GM20431 (cell line): ENCODE measurements at regions not wholly inside any gene's neighbourhood (a gene's known extent, or its start where the extent isn't known, plus 50 kb on each side); places are given as distances from the start of the nearest gene placed in this dataset.
"Not testable (repeated sequence)": the region's sequence is repeated elsewhere in the genome, so short reads cannot be mapped to it uniquely, and the experiment has no call there.

Experiments
- in situ Hi-C: fragments of 300-500 bp; cut with MseI, MboI; formaldehyde crosslinking; loops from one replicate; pipeline ENCODE4 v1.15.0; 2020; ENCODE audit warnings: low sequenced_read_pairs; ENCODE audit not compliant: unreplicated experiment

DNA sequence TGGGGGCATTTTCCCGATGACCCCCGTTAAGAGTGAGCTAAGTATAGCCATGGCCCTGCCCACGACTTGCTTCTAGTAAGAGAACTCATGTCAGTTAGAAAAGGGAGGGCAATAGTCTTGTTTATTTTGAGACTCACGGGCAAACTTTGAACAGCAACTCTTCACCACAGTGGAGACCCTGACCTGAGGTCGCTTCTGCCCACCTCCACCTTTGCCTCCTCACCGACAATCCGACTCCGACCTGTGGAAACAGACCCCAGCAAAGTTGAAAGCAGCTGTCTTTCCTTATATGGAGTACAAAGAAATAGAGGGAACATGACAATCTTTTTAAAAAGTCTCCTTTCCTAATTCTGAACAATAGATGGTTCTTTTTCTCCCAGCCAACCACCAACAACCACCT lies 155.0 kb upstream of the GCFC2 start:
- in situ Hi-C loops: no loop called here

GRCh38 chr2:75865083-75865482 lies 154.4 kb upstream of the GCFC2 start:
- in situ Hi-C loops: no loop called here

GRCh38 chr2:75862547-75862946 lies 151.8 kb upstream of the GCFC2 start:
- in situ Hi-C loops: no loop called here

DNA sequence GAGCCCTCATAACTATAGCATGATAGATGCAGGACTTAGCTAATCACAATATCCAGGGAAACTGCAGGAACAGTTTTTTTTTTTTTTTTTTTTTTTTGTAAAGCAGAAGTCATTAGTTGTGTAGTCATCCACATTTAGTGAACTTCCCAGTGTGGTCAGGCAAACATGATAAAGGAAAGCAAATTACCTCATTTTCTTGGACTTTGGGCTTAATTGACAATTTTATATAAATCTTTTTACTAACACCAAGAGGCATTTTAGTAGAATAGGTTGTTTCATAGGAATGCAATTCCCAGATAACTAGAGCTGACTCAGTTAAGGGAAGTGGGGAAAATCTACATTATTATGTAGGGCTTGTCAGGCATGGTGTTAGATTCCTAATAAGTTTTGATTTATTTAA lies 142.7 kb upstream of the GCFC2 start:
- in situ Hi-C loops: no loop called here

DNA sequence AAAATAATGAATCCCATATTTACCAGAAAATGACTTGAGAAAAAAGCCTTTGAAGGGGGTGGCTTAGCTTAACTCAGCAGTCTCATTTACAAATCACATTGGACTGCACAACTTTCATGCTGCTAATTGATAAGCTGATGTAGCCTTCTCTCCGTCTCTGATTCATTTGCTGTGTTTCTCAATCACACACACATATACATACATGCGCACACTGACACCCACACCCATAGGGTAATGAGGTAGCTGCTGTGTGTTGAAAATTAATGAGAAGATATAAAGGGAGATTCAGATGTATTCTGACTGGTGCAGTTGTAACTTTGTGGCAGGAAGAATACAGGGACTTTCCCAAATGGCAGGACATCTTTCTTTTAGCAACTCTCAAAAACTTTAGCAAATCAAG lies 141.9 kb upstream of the GCFC2 start:
- in situ Hi-C loops: no loop called here

DNA sequence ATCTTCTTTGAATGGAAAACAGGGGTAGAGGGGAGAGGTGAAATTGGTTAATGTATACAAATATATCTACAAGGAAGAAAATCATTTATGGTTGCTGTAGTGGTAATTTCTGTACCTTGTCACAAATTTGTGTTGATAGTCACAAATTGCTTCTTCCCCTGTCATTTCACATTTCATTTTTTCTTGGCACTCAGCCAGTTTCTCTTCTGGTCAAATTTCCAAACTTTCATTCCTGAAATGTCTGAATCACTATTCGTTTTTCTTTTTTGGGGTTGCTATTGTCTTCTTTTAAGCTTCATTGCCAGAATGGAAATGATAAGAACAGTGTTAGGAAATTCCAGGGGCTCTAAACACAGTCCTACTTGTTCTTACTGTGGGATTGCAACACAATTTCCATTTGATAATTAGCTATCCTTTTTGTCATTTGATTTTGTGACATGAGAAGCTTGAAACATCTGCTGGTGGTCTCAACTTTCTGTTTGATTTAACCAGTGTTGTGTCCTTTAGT lies 136.0 kb upstream of the GCFC2 start:
- in situ Hi-C loops: no loop called here

GRCh38 chr2:75844651-75845050 lies 133.9 kb upstream of the GCFC2 start:
- in situ Hi-C loops: no loop called here

- in situ Hi-C loops: not testable (repeated sequence)
Observed at GRCh38 chr2:75834588-75834987, 123.9 kb upstream of the GCFC2 start.

- in situ Hi-C loops: no loop called here
Observed at GRCh38 chr2:75833386-75833785, 122.7 kb upstream of the GCFC2 start.

GRCh38 chr2:75828826-75829225 lies 118.1 kb upstream of the GCFC2 start:
- in situ Hi-C loops: no loop called here

- in situ Hi-C loops: not testable (repeated sequence)
Observed at GRCh38 chr2:75823515-75823914, 112.8 kb upstream of the GCFC2 start.

GRCh38 chr2:75822336-75822735 lies 111.6 kb upstream of the GCFC2 start:
- in situ Hi-C loops: no loop called here

- in situ Hi-C loops: no loop called here
Observed at GRCh38 chr2:75820693-75821092, 110.0 kb upstream of the GCFC2 start.

- in situ Hi-C loops: no loop called here
Observed at GRCh38 chr2:75810611-75811330, 100.1 kb upstream of the GCFC2 start.

DNA sequence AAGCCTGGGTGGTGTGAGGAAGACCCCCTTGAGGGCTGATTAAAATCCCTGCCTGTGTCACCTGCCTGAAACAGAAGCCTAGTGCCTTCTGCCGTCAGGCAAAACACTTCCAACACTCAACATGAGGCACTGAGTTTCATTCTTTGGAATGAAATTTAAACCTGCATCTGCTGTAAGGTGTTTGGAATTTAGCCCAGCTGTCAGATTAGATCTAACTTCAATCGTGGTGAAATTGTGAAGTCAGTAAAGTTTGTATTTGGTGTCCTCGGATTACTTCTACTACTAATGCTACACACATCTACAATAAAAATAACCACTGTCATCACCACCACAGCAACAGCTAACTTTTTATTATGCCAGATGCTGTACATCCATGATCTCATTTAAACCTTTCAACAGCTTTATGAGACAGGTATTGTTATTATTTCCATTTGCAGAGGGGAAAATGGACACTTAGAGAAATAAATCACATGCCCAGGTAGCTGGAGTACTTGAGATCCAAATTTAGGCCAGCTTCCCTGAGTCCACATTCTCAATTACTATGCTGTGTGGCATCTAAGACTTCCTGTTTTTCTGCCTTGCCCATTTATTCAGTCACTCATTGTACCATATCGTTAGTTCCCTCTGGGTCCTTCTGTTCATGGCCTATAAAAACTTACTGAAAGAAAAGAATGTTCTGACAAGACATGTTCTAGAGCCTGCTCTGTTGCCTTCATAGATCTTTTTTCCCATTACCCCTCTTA lies 98.2 kb upstream of the GCFC2 start:
- in situ Hi-C loops: no loop called here

DNA sequence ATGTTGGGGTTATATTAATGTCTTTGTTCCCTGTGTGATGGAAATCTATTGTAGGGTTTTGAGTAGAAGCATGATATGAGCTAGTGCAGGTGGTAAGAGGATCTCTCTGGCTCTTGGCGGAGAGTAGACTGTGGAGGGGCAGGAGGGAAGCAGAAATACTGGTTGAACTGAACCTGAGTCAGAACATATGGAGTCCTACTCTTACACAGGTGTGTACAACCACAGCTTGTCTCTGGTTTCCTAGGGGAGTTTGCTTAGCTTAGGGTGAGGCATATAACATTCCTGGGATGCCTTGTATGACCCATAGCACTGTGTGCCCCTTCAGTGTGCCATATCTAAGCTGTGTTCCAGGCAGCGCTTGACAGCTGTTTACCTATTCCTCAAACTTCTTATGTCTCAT lies 97.3 kb upstream of the GCFC2 start:
- in situ Hi-C loops: no loop called here

DNA sequence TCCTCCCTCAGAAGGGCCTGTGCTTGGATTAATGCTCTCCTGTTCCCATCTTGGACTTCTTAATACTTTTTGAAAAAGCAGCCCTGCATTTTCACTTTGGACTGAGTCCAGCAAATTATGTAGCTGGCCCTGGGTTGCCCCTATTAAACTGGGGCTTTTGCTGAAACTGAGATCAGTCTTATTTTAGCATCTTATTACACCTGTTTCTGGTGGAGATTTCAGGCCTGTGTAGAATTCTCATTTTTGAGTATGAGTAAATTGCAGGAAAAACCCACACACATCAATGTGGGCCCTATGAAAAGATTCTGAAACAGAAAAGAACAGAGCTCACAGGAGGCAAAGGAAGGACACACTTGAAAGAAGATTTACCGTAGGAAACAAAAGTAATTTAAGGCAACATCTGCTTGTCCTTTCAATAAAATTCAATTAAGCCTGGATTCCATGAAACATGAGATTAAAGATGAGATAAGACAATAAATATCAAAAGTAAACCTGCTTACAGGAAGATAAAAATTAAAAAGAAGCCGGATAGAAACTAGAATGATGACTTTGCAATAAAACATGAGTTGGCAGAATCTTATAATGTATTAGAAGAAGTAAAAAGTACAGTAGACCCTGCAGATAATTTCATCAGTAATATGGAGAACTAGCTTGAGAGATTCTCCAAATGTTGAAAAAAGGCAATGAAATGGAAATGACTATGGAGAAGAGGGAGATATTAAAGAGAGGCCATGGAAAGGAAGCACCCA lies 90.7 kb upstream of the GCFC2 start:
- in situ Hi-C loops: no loop called here

GRCh38 chr2:75800456-75800855 lies 89.7 kb upstream of the GCFC2 start:
- in situ Hi-C loops: no loop called here

- in situ Hi-C loops: loop anchor here (25.0 kb wide), 1 partner anchor 812 kb away; no protein-coding TSS in a partner anchor
Observed at GRCh38 chr2:75799859-75800258, 89.1 kb upstream of the GCFC2 start.

GRCh38 chr2:75798569-75798968 lies 87.9 kb upstream of the GCFC2 start:
- in situ Hi-C loops: loop anchor here (25.0 kb wide), 1 partner anchor 814 kb away; no protein-coding TSS in a partner anchor

- in situ Hi-C loops: loop anchor here (25.0 kb wide), 1 partner anchor 819 kb away; no protein-coding TSS in a partner anchor
Observed at GRCh38 chr2:75792996-75793395, 82.3 kb upstream of the GCFC2 start.
